Epithelial cell of esophagus (primary cell): ENCODE measurements at regions not wholly inside any gene's neighbourhood (a gene's known extent, or its start where the extent isn't known, plus 50 kb on each side); places are given as distances from the start of the nearest gene placed in this dataset.

Experiments
- DNase-seq: peaks from one replicate; pipeline ENCODE4 v3.0.0; 2010; ENCODE audit warnings: low read depth
- H3K4me3 ChIP-seq: 2 replicates; pipeline ENCODE4 v1.5.1; 2011; ENCODE audit warnings: mild to moderate bottlenecking, low read length, control low read depth
- CTCF ChIP-seq: IDR thresholded peaks from 2 replicates; pipeline ENCODE4 v1.5.1; 2011; ENCODE audit warnings: low read depth, mild to moderate bottlenecking, low read length, control low read depth, inconsistent platforms; ENCODE audit not compliant: insufficient read depth; ENCODE audit errors: missing control alignments

GRCh38 chr4:84384801-84385200 lies 114.3 kb downstream of the NKX6-1 start:
- no peak for TF ChIP-seq CTCF
- no peak overlapping the region for H3K4me3 ChIP-seq
- DNase-seq: no peak

- no peak overlapping the region for H3K4me3 ChIP-seq
- no peak for TF ChIP-seq CTCF
- no peak for DNase-seq
Observed at GRCh38 chr4:84381759-84382158, 117.3 kb downstream of the NKX6-1 start.

GRCh38 chr4:84379917-84380641 lies 119.0 kb downstream of the NKX6-1 start:
- DNase-seq: peak; percentile 78
- H3K4me3 ChIP-seq: no peak overlapping the region

GRCh38 chr4:84378983-84379382 lies 120.1 kb downstream of the NKX6-1 start:
- TF ChIP-seq CTCF: no peak
- H3K4me3 ChIP-seq: no peak overlapping the region
- DNase-seq: no peak

More at GRCh38 chr4:84379917-84380641, 119.0 kb downstream of the NKX6-1 start:
- no peak for TF ChIP-seq CTCF

GRCh38 chr4:84378356-84378755 lies 120.7 kb downstream of the NKX6-1 start:
- no peak for DNase-seq
- TF ChIP-seq CTCF: no peak
- no peak overlapping the region for H3K4me3 ChIP-seq

- no peak for DNase-seq
- H3K4me3 ChIP-seq: no peak overlapping the region
- TF ChIP-seq CTCF: no peak
Observed at GRCh38 chr4:84366907-84367306, 132.2 kb downstream of the NKX6-1 start.

- DNase-seq: no peak
- H3K4me3 ChIP-seq: no peak overlapping the region
- TF ChIP-seq CTCF: no peak
Observed at GRCh38 chr4:84366161-84366560, 132.9 kb downstream of the NKX6-1 start.
